Keratinocyte (primary cell): ENCODE measurements at regions not wholly inside any gene's neighbourhood (a gene's known extent, or its start where the extent isn't known, plus 50 kb on each side); places are given as distances from the start of the nearest gene placed in this dataset.

Experiments
- DNase-seq: peaks from one replicate; pipeline ENCODE4 v3.0.0-alpha.2; 2011; ENCODE audit warnings: low read depth, missing footprints, low spot score
- FAIRE-seq: peaks from 2 replicates; lab custom pipeline; 2011; peaks lifted over from hg19 to GRCh38; lab: Jason Lieb, UNC
- H2AFZ ChIP-seq: 2 replicates; pipeline ENCODE4 v1.6.0; 2012; ENCODE audit warnings: low read length, control low read depth, inconsistent platforms; ENCODE audit not compliant: control insufficient read depth
- H3K27ac ChIP-seq: 2 replicates; pipeline ENCODE4 v1.5.1; 2011; ENCODE audit warnings: low read length; ENCODE audit not compliant: control insufficient read depth, insufficient read depth
- H3K27me3 ChIP-seq: 3 replicates; pipeline ENCODE4 v1.6.0; 2011; ENCODE audit warnings: low read length; ENCODE audit not compliant: control insufficient read depth, insufficient read depth; ENCODE audit errors: extremely low read depth
- H3K36me3 ChIP-seq, 2 experiments: 2 replicates in 1 of 2; 3 replicates in 1 of 2; pipeline ENCODE4 v1.5.1; 2011; ENCODE audit warnings: low read length in 2 of 2, mild to moderate bottlenecking in 1 of 2; ENCODE audit not compliant: control insufficient read depth in 2 of 2, insufficient read depth in 2 of 2; ENCODE audit errors: extremely low read depth in 1 of 2
- H3K4me1 ChIP-seq: 3 replicates; pipeline ENCODE4 v1.5.1; 2011; ENCODE audit warnings: low read length; ENCODE audit not compliant: control insufficient read depth, insufficient read depth; ENCODE audit errors: extremely low read depth
- H3K4me2 ChIP-seq: 3 replicates; pipeline ENCODE4 v1.6.0; 2011; ENCODE audit warnings: low read depth, low read length; ENCODE audit not compliant: control insufficient read depth, insufficient read depth; ENCODE audit errors: extremely low read depth
- H3K4me3 ChIP-seq, 3 experiments: fragments of 200-600 bp in 1 of 3; sonication (generic) in 1 of 3; 2 replicates in 2 of 3; 3 replicates in 1 of 3; pipeline ENCODE4 v1.5.1; 2011 to 2016; ENCODE audit warnings: low read length in 3 of 3, mild to moderate bottlenecking in 3 of 3, control low read depth in 2 of 3, inconsistent platforms in 1 of 3, low read depth in 1 of 3, mixed read lengths in 1 of 3, mixed run types in 1 of 3, moderate library complexity in 1 of 3; ENCODE audit not compliant: control insufficient read depth in 2 of 3, insufficient read depth in 2 of 3; ENCODE audit errors: extremely low read depth in 1 of 3
- H3K79me2 ChIP-seq: 2 replicates; pipeline ENCODE4 v1.6.0; 2012; ENCODE audit warnings: low read length; ENCODE audit not compliant: control insufficient read depth, insufficient read depth
- H3K9ac ChIP-seq: 3 replicates; pipeline ENCODE4 v1.6.0; 2011; ENCODE audit warnings: low read length; ENCODE audit not compliant: control insufficient read depth, insufficient read depth; ENCODE audit errors: extremely low read depth
- H3K9me1 ChIP-seq: 3 replicates; pipeline ENCODE4 v1.6.0; 2011; ENCODE audit warnings: low read length; ENCODE audit not compliant: control insufficient read depth, insufficient read depth; ENCODE audit errors: extremely low read depth
- H3K9me3 ChIP-seq: 2 replicates; pipeline ENCODE4 v1.5.1; 2012; ENCODE audit warnings: low read depth, low read length; ENCODE audit not compliant: control insufficient read depth
- H4K20me1 ChIP-seq: 3 replicates; pipeline ENCODE4 v1.6.0; 2011; ENCODE audit warnings: low read length; ENCODE audit not compliant: control insufficient read depth, insufficient read depth; ENCODE audit errors: extremely low read depth
- EZH2 ChIP-seq: IDR thresholded peaks from one replicate; pipeline ENCODE4 v1.6.1; 2012; ENCODE audit warnings: inconsistent platforms, mild to moderate bottlenecking, low read length, moderate library complexity
- dilution Hi-C: fragments of 300-500 bp; cut with MboI; formaldehyde crosslinking; loops from one replicate; pipeline ENCODE4 v1.7.0; 2020; ENCODE audit warnings: low sequenced_read_pairs; ENCODE audit not compliant: extremely low pct_ligation_motif_present
- TF ChIP-seq, protein P1 (sequence below), 3 experiments: IDR thresholded peaks in 1 of 3; conservative IDR thresholded peaks in 1 of 3; optimal IDR thresholded peaks in 1 of 3; 2 replicates in 2 of 3; 3 replicates in 1 of 3; pipeline versions ENCODE3 to v1.5.1; 2011; ENCODE audit warnings: low read length in 3 of 3, mild to moderate bottlenecking in 3 of 3, moderate library complexity in 2 of 3, control low read depth in 1 of 3, inconsistent platforms in 1 of 3; ENCODE audit not compliant: insufficient read depth in 2 of 3; ENCODE audit errors: extremely low read depth in 1 of 3

DNA sequence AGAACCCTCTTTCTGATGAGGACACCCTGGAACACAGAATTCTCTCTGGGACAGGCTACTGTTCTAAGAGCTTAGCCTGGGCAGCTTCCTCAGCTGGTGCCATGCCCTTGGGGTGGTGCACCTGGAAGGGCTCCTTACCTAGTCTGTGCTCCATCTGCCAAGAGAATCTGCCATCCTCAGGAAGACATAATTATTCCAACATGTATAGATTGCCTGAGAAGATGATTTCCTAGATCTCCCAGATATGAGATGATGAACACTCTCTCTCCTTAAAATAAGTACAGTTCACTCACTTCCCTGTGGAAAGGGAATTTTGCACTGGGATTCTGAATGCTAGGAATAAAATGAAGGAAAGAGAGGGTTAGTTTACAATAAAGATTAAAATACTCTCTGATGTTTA lies 87.6 kb downstream of the NENF start:
- no peak overlapping the region for H3K27ac ChIP-seq
- H3K9me1 ChIP-seq: no peaks in the 10 kb centered on the region
- H3K9me3 ChIP-seq: no peaks in the 10 kb centered on the region
- no peaks in the 10 kb centered on the region for H4K20me1 ChIP-seq
- FAIRE-seq: no peak
- no peaks in the 10 kb centered on the region for H3K4me1 ChIP-seq
- no peak overlapping the region for H3K9ac ChIP-seq
- no peak overlapping the region for H2AFZ ChIP-seq
- H3K36me3 ChIP-seq: no peaks in the 10 kb centered on the region
- H3K79me2 ChIP-seq: no peaks in the 10 kb centered on the region
- no peak overlapping the region for H3K4me3 ChIP-seq
- no peak overlapping the region for H3K4me2 ChIP-seq
- H3K27me3 ChIP-seq: peaks cover 18% of the 10 kb centered on the region
- TF ChIP-seq, protein P1, sequence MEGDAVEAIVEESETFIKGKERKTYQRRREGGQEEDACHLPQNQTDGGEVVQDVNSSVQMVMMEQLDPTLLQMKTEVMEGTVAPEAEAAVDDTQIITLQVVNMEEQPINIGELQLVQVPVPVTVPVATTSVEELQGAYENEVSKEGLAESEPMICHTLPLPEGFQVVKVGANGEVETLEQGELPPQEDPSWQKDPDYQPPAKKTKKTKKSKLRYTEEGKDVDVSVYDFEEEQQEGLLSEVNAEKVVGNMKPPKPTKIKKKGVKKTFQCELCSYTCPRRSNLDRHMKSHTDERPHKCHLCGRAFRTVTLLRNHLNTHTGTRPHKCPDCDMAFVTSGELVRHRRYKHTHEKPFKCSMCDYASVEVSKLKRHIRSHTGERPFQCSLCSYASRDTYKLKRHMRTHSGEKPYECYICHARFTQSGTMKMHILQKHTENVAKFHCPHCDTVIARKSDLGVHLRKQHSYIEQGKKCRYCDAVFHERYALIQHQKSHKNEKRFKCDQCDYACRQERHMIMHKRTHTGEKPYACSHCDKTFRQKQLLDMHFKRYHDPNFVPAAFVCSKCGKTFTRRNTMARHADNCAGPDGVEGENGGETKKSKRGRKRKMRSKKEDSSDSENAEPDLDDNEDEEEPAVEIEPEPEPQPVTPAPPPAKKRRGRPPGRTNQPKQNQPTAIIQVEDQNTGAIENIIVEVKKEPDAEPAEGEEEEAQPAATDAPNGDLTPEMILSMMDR (optimal IDR thresholded peaks at IDR 0.05 in 1 of 3, IDR thresholded peaks at IDR 0.05 in 1 of 3, conservative IDR thresholded peaks at IDR 0.05 in 1 of 3; ENCODE audit: extremely low read depth in 1 of 3, insufficient read depth in 2 of 3, low read length in 3 of 3): no peak
- no peak for TF ChIP-seq EZH2
- no peak for DNase-seq
- dilution Hi-C loops: no loop called here

DNA sequence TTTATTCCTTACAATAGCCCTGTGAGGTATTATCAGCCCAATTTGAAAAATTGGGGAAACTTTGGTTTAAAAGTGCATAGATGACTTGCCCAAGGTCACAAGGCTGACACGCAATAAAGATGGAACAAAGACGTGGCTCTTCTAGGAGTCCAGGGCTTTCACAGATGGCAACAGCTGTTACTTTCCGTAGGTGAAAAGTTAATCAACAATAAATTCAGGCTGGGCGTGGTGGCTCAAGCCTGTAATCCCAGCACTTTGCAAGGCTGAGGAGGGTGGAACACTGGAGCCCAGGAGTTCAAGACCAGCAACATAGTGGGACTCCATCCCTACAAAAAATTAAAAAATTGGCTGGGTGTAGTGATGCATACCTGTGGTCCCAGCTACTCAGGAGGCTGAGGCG lies 87.8 kb upstream of the ATF3 start:
- Histone ChIP-seq H2AFZ (no peak overlapping the region), H3K27me3 (peaks cover 14% of the 10 kb centered on the region), H3K79me2 (no peaks in the 10 kb centered on the region), H3K36me3 (no peaks in the 10 kb centered on the region), H3K9ac (no peak overlapping the region), H3K4me2 (no peak overlapping the region), H3K4me3 (no peak overlapping the region), H3K4me1 (peaks cover 3% of the 10 kb centered on the region), H3K27ac (no peak overlapping the region), H4K20me1 (no peaks in the 10 kb centered on the region), H3K9me1 (no peaks in the 10 kb centered on the region), H3K9me3 (no peaks in the 10 kb centered on the region)
- dilution Hi-C loops: no loop called here
- FAIRE-seq: no peak
- no peak for DNase-seq
- TF ChIP-seq, protein P1 (optimal IDR thresholded peaks at IDR 0.05 in 1 of 3, IDR thresholded peaks at IDR 0.05 in 1 of 3, conservative IDR thresholded peaks at IDR 0.05 in 1 of 3; ENCODE audit: extremely low read depth in 1 of 3, insufficient read depth in 2 of 3, low read length in 3 of 3): no peak
- TF ChIP-seq EZH2: no peak
